ENCODE measurements at regions not wholly inside any gene's neighbourhood (a gene's known extent, or its start where the extent isn't known, plus 50 kb on each side); places are given as distances from the start of the nearest gene placed in this dataset.
"Not testable (repeated sequence)": the region's sequence is repeated elsewhere in the genome, so short reads cannot be mapped to it uniquely, and the experiment has no call there.

GRCh38 chr17:43345515-43345914 lies 53.3 kb upstream of the ARL4D start:
- not testable (repeated sequence) for DNase-seq

- DNase-seq, result no peak
Measured at GRCh38 chr17:43344685-43345084, 54.1 kb upstream of the ARL4D start.

- no peak for DNase-seq
Measured at GRCh38 chr17:43342589-43342890, 56.3 kb upstream of the ARL4D start.

GRCh38 chr17:43341715-43342588 lies 56.8 kb upstream of the ARL4D start:
- no peak for DNase-seq

- DNase-seq, result peak; percentile 88
Measured at GRCh38 chr17:43338886-43339516, 59.8 kb upstream of the ARL4D start.

GRCh38 chr17:43337684-43338428 lies 60.9 kb upstream of the ARL4D start:
- no peak for DNase-seq

- no peak for DNase-seq
Measured at GRCh38 chr17:43334738-43335402, 63.9 kb upstream of the ARL4D start.

GRCh38 chr17:43333433-43333943 lies 65.3 kb upstream of the ARL4D start:
- DNase-seq, result no peak

GRCh38 chr17:43332230-43332629 lies 66.6 kb upstream of the ARL4D start:
- DNase-seq, result no peak

- no peak for DNase-seq
Measured at GRCh38 chr17:43330876-43331639, 67.7 kb upstream of the ARL4D start.

- no peak for DNase-seq
Measured at GRCh38 chr17:43329183-43329582, 69.6 kb upstream of the ARL4D start.

GRCh38 chr17:43328650-43329049 lies 70.1 kb upstream of the ARL4D start:
- DNase-seq, result no peak

GRCh38 chr17:43327834-43328420 lies 70.9 kb upstream of the ARL4D start:
- no peak for DNase-seq

- DNase-seq, result no peak
Measured at GRCh38 chr17:43327421-43327820, 71.4 kb upstream of the ARL4D start.

- DNase-seq, result no peak
Measured at GRCh38 chr17:43326490-43327275, 72.1 kb upstream of the ARL4D start.

GRCh38 chr17:43324205-43324893 lies 74.4 kb upstream of the ARL4D start:
- DNase-seq, result no peak

- DNase-seq, result no peak
Measured at GRCh38 chr17:43319293-43320124, 79.3 kb upstream of the ARL4D start.

- DNase-seq, result peak; percentile 71
Measured at GRCh38 chr17:43316522-43317142, 82.2 kb upstream of the ARL4D start.

Data from activated effector memory CD4-positive, alpha-beta T cell treated with anti-CD3 and anti-CD28 coated beads, Interleukin-2, amount 50 U/mL, for 16 hours (primary cell).